Fibroblast of lung (primary cell): ENCODE measurements at regions not wholly inside any gene's neighbourhood (a gene's known extent, or its start where the extent isn't known, plus 50 kb on each side); places are given as distances from the start of the nearest gene placed in this dataset.

Experiments used
- DNase-seq, 2 donors: peaks; one replicate each; pipeline versions ENCODE4 v3.0.0 to v3.0.0-alpha.2; 2010; ENCODE audit warnings: low read depth in 2 of 2
- H2AFZ ChIP-seq: 2 replicates; pipeline ENCODE4 v1.5.1; 2012; ENCODE audit warnings: low read length, control low read depth, inconsistent platforms
- H3K27ac ChIP-seq: 2 replicates; pipeline ENCODE4 v1.5.1; 2011; ENCODE audit warnings: low read length, control low read depth; ENCODE audit not compliant: insufficient read depth
- H3K27me3 ChIP-seq: 2 replicates; pipeline ENCODE4 v1.5.1; 2011; ENCODE audit warnings: mild to moderate bottlenecking, low read length; ENCODE audit not compliant: control insufficient read depth, insufficient read depth
- H3K36me3 ChIP-seq: 2 replicates; pipeline ENCODE4 v1.5.1; 2011; ENCODE audit warnings: low read length; ENCODE audit not compliant: control insufficient read depth, insufficient read depth
- H3K4me1 ChIP-seq: 2 replicates; pipeline ENCODE4 v1.5.1; 2011; ENCODE audit warnings: low read length; ENCODE audit not compliant: control insufficient read depth, insufficient read depth; ENCODE audit errors: extremely low read depth
- H3K4me2 ChIP-seq: 2 replicates; pipeline ENCODE4 v1.5.1; 2011; ENCODE audit warnings: low read length, control low read depth; ENCODE audit not compliant: insufficient read depth; ENCODE audit errors: extremely low read depth
- H3K4me3 ChIP-seq, 4 experiments: fragments of 200-600 bp in 1 of 4; sonication (generic) in 1 of 4; replicated peaks in 1 of 4; 2 replicates each; pipeline ENCODE4 v1.5.1; 2011 to 2016; ENCODE audit warnings: low read length in 4 of 4, low read depth in 3 of 4, mild to moderate bottlenecking in 3 of 4, control low read depth in 2 of 4, inconsistent platforms in 1 of 4, mixed read lengths in 1 of 4; ENCODE audit not compliant: insufficient read depth in 1 of 4; ENCODE audit errors: control extremely low read depth in 1 of 4
- H3K79me2 ChIP-seq: 2 replicates; pipeline ENCODE4 v1.5.1; 2012; ENCODE audit warnings: mild to moderate bottlenecking, low read length, inconsistent platforms; ENCODE audit not compliant: control insufficient read depth, insufficient read depth
- H3K9ac ChIP-seq: 2 replicates; pipeline ENCODE4 v1.5.1; 2011; ENCODE audit warnings: mild to moderate bottlenecking, low read length, control low read depth; ENCODE audit not compliant: insufficient read depth
- H3K9me3 ChIP-seq: 2 replicates; pipeline ENCODE4 v1.5.1; 2012; ENCODE audit warnings: low read depth, low read length; ENCODE audit not compliant: control insufficient read depth, insufficient read depth
- H4K20me1 ChIP-seq: 2 replicates; pipeline ENCODE4 v1.5.1; 2011; ENCODE audit warnings: low read length; ENCODE audit not compliant: control insufficient read depth, insufficient read depth; ENCODE audit errors: extremely low read depth
- EZH2 ChIP-seq: IDR thresholded peaks from 2 replicates; pipeline ENCODE4 v1.5.1; 2012; ENCODE audit warnings: low read length, control low read depth, mild to moderate bottlenecking; ENCODE audit errors: missing control alignments
- TF ChIP-seq, protein P1 (sequence below), 2 donors: IDR thresholded peaks in 1 of 2; conservative IDR thresholded peaks in 1 of 2; 1 replicate in 1 of 2; 2 replicates in 1 of 2; pipeline ENCODE4 v1.5.1; 2011 to 2012; ENCODE audit warnings: low read length in 2 of 2, control low read depth in 1 of 2, inconsistent platforms in 1 of 2, low read depth in 1 of 2, mild to moderate bottlenecking in 1 of 2

DNA sequence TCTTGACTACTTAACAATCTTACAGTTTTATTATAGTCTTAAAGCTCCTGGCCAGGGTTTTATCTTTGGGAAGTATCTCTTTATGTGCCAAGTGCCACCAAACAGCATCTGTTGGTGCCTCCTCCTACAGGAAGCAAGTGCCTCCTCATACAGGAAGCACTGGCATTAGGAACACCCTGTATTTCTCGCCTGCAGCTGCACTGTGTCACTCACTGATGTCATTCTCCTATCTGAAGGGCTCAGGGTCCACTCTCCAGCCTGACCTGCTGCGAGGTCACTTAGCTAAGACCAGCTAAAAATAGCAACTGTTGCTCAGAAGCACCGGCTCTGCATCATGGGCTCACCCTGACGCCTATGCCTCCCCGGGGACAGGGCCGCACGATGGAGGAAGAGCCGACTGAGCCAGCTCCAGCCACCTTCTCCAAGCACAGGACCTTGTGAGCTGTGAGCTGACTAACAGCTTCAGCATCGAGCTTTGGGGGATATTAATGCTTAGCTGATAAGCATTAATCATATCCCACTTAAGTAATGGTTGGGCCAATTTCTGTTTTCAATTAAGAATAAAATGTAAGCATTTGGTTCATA, 66.3 kb upstream of the CD93 start:
- H3K9ac ChIP-seq: no peak overlapping the region

DNA sequence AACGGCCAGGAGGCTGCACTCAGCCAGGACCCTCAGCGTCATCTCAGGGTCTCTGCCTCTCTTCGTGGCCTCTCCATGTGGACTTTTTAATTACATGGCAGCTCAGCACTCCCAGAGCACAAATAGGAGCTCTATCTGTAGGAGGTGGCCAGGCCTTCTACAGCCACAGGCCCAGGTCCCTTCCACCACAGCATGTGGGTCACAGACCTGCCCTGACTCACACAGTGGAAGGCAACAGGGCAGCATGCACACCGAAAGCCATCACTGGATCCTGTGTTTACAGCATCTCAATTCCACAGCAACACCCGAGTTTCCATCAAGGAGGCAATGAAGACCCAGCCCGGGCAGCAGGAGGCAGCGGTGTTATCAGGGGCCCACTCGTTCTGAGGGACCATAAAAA, 65.8 kb upstream of the CD93 start:
- H3K4me3 ChIP-seq: no peak overlapping the region
- H4K20me1 ChIP-seq: no peaks in the 10 kb centered on the region
- H3K4me2 ChIP-seq: peak overlapping the region; percentile 0
- H3K79me2 ChIP-seq: no peaks in the 10 kb centered on the region
- peaks cover 51% of the 10 kb centered on the region for H3K4me1 ChIP-seq
- H3K36me3 ChIP-seq: no peaks in the 10 kb centered on the region
- no peak for DNase-seq
- no peaks in the 10 kb centered on the region for H3K9me3 ChIP-seq
- H3K27me3 ChIP-seq: no peaks in the 10 kb centered on the region
- H2AFZ ChIP-seq: no peak overlapping the region
- no peak overlapping the region for H3K9ac ChIP-seq
- H3K27ac ChIP-seq: peak overlapping the region; percentile 80
- TF ChIP-seq EZH2: no peak
- TF ChIP-seq, protein P1, sequence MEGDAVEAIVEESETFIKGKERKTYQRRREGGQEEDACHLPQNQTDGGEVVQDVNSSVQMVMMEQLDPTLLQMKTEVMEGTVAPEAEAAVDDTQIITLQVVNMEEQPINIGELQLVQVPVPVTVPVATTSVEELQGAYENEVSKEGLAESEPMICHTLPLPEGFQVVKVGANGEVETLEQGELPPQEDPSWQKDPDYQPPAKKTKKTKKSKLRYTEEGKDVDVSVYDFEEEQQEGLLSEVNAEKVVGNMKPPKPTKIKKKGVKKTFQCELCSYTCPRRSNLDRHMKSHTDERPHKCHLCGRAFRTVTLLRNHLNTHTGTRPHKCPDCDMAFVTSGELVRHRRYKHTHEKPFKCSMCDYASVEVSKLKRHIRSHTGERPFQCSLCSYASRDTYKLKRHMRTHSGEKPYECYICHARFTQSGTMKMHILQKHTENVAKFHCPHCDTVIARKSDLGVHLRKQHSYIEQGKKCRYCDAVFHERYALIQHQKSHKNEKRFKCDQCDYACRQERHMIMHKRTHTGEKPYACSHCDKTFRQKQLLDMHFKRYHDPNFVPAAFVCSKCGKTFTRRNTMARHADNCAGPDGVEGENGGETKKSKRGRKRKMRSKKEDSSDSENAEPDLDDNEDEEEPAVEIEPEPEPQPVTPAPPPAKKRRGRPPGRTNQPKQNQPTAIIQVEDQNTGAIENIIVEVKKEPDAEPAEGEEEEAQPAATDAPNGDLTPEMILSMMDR (conservative IDR thresholded peaks at IDR 0.05 in 1 of 2, IDR thresholded peaks at IDR 0.05 in 1 of 2; ENCODE audit: low read depth in 1 of 2, low read length in 2 of 2): no peak

More for the DNA sequence above, 66.3 kb upstream of the CD93 start:
- Histone ChIP-seq H4K20me1 (no peaks in the 10 kb centered on the region), H3K79me2 (no peaks in the 10 kb centered on the region), H3K9me3 (no peaks in the 10 kb centered on the region), H3K36me3 (no peaks in the 10 kb centered on the region), H3K27ac (peak overlapping the region; percentile 80), H2AFZ (no peak overlapping the region), H3K4me1 (peaks cover 47% of the 10 kb centered on the region), H3K4me2 (peak overlapping the region; percentile 4), H3K27me3 (no peaks in the 10 kb centered on the region), H3K4me3 (no peak overlapping the region)
- DNase-seq: peak; percentile 72 to 87
- TF ChIP-seq EZH2: no peak
- TF ChIP-seq, protein P1 (conservative IDR thresholded peaks at IDR 0.05 in 1 of 2, IDR thresholded peaks at IDR 0.05 in 1 of 2; ENCODE audit: low read depth in 1 of 2, low read length in 2 of 2): no peak

DNA sequence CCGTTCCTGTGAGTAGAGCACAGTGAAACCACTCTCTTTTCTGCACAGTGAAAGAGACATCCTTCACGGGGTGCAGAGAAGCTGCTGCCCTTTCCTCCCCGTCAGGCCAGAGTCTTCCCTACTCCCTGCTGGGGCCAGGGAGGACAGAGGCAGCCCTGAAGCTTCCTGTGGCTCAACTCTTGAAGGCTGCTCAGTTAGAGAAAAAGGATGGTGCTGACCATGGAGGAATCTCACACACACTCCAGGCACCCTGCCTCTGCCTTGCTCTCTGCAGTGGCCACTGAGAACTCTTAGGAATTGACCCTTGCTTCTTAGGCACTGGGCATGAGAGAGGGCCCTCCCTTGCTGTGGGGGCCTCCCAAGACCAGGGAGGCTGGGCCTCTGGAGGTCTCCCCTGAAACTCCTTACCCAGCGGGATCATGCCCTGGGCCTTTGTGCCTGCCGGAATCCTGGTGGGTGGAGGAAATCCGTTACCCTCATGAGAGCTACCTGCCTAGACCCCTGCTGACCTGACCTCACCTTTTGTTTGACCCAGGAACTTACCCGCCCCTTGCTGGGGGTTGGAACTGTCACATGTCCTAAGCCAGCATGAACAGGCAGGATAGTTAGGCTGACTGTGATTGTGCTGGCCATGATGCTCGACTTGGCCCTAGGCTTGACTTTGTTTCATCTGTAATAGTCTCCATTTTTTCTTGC, 65.0 kb upstream of the CD93 start:
- Histone ChIP-seq H2AFZ (no peak overlapping the region), H3K9ac (no peak overlapping the region), H3K4me3 (no peak overlapping the region), H3K9me3 (no peaks in the 10 kb centered on the region), H3K79me2 (no peaks in the 10 kb centered on the region), H3K4me2 (no peak overlapping the region), H3K4me1 (peaks cover 45% of the 10 kb centered on the region), H3K27me3 (no peaks in the 10 kb centered on the region), H3K27ac (peak overlapping the region; percentile 80), H3K36me3 (no peaks in the 10 kb centered on the region), H4K20me1 (no peaks in the 10 kb centered on the region)
- TF ChIP-seq, protein P1 (conservative IDR thresholded peaks at IDR 0.05 in 1 of 2, IDR thresholded peaks at IDR 0.05 in 1 of 2; ENCODE audit: low read depth in 1 of 2, low read length in 2 of 2): no peak
- TF ChIP-seq EZH2: no peak
- DNase-seq: no peak
